Kidney (tissue), 13 donors: ENCODE measurements at regions not wholly inside any gene's neighbourhood (a gene's known extent, or its start where the extent isn't known, plus 50 kb on each side); places are given as distances from the start of the nearest gene placed in this dataset.
"Not testable (repeated sequence)": the region's sequence is repeated elsewhere in the genome, so short reads cannot be mapped to it uniquely, and the experiment has no call there.

Source experiments
- DNase-seq, 5 donors: peaks; one replicate each; pipeline ENCODE4 v3.0.0-alpha.2; 2013 to 2020
- FAIRE-seq: peaks from 2 replicates; lab custom pipeline; 2012; peaks lifted over from hg19 to GRCh38; lab: Jason Lieb, UNC
- H3K27ac ChIP-seq, 2 donors: one replicate each; pipeline ENCODE4 v1.7.0; 2013; ENCODE audit warnings: low read depth in 2 of 2, low read length in 2 of 2, inconsistent platforms in 1 of 2
- H3K27me3 ChIP-seq: one replicate; pipeline ENCODE4 v1.7.1; 2013; ENCODE audit warnings: low read length, inconsistent platforms; ENCODE audit not compliant: control insufficient read depth, insufficient read depth
- H3K36me3 ChIP-seq, 3 donors: one replicate each; pipeline versions ENCODE4 v1.7.0 to v1.7.1; 2013; ENCODE audit warnings: low read length in 3 of 3, control low read depth in 1 of 3, inconsistent platforms in 1 of 3; ENCODE audit not compliant: insufficient read depth in 3 of 3, control insufficient read depth in 2 of 3
- H3K4me1 ChIP-seq, 3 donors: one replicate each; pipeline versions ENCODE4 v1.7.0 to v1.7.1; 2013; ENCODE audit warnings: low read length in 3 of 3, inconsistent platforms in 1 of 3, low read depth in 1 of 3; ENCODE audit not compliant: control insufficient read depth in 2 of 3, insufficient read depth in 2 of 3
- H3K4me3 ChIP-seq, 3 donors: one replicate each; pipeline versions ENCODE4 v1.7.0 to v1.8.1; 2013; ENCODE audit warnings: low read length in 3 of 3, control low read depth in 1 of 3, inconsistent platforms in 1 of 3
- H3K9ac ChIP-seq, 3 donors: one replicate each; pipeline versions ENCODE4 v1.7.0 to v1.7.1; 2013; ENCODE audit warnings: low read length in 3 of 3, control low read depth in 1 of 3, inconsistent platforms in 1 of 3
- H3K9me3 ChIP-seq, 3 donors: one replicate each; pipeline versions ENCODE4 v1.7.0 to v1.7.1; 2013; ENCODE audit warnings: low read length in 3 of 3, control low read depth in 1 of 3, inconsistent platforms in 1 of 3; ENCODE audit not compliant: control insufficient read depth in 2 of 3, insufficient read depth in 1 of 3
- intact Hi-C: fragments of 100-400 bp; cut with DNase I; formaldehyde crosslinking; loops from one replicate; pipeline ENCODE4 v1.11.1; 2022
- TF ChIP-seq, protein P1 (sequence below): IDR thresholded peaks from 3 replicates; pipeline ENCODE4 v1.5.1; 2012; ENCODE audit warnings: mild to moderate bottlenecking, moderate library complexity, borderline replicate concordance; ENCODE audit not compliant: insufficient read depth; ENCODE audit errors: extremely low read depth
- donor health status: control.
- donor health status: control.
- donor health status: control.
- donor health status: control.
- donor health status: control.
- donor health status: DM: yes; HTN: yes; CAD: no.
- donor health status: Normal renal cell carcinoma (clear cell type).

DNA sequence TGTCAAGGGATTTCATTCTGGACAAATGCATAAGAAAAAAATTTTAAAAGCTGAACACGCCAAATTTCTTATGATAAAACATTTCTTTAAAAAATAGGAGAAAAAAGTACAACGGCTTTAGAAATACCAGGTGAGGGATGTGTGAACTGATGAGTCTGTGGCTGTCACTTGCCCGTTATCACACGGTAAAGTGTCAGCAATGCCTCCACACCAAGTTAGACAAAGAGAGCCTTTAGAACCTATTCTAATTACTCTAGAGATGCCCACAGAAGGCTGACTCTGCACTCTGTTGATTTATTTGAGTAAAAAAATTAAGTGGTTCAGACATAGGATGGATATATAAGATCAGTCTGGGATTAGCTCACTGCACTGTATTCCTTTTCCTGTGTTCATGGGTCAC, 523.8 kb downstream of the RNF144A start:
- no peak overlapping the region for H3K9ac ChIP-seq
- TF ChIP-seq, protein P1, sequence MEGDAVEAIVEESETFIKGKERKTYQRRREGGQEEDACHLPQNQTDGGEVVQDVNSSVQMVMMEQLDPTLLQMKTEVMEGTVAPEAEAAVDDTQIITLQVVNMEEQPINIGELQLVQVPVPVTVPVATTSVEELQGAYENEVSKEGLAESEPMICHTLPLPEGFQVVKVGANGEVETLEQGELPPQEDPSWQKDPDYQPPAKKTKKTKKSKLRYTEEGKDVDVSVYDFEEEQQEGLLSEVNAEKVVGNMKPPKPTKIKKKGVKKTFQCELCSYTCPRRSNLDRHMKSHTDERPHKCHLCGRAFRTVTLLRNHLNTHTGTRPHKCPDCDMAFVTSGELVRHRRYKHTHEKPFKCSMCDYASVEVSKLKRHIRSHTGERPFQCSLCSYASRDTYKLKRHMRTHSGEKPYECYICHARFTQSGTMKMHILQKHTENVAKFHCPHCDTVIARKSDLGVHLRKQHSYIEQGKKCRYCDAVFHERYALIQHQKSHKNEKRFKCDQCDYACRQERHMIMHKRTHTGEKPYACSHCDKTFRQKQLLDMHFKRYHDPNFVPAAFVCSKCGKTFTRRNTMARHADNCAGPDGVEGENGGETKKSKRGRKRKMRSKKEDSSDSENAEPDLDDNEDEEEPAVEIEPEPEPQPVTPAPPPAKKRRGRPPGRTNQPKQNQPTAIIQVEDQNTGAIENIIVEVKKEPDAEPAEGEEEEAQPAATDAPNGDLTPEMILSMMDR = no peak
- no peaks in the 10 kb centered on the region for H3K9me3 ChIP-seq
- intact Hi-C loops = no loop called here
- H3K4me3 ChIP-seq = no peak overlapping the region
- no peak for FAIRE-seq
- H3K27ac ChIP-seq = no peak overlapping the region
- H3K4me1 ChIP-seq = no peaks in the 10 kb centered on the region
- no peaks in the 10 kb centered on the region for H3K36me3 ChIP-seq
- no peak for DNase-seq
- H3K27me3 ChIP-seq = no peaks in the 10 kb centered on the region

DNA sequence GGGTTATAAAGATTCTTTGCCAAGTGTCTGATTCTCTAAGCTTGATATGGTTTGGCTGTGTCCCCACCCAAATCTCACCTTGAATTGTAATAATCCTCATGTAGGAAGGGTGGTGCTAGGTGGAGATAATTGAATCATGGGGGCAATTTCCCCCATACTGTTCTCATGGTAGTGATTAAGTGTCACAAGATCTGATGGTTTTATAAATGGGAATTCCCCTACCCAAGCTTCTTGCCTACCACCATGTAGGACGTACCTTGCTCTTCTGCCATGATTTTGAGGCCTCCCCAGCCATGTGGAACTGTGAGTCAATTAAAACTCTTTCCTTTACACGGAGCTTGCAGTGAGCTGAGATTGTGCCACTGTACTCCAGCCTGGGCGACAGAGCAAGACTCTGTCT, 524.6 kb downstream of the RNF144A start:
- H3K27me3 ChIP-seq, FAIRE-seq, H3K4me3 ChIP-seq, H3K4me1 ChIP-seq, H3K36me3 ChIP-seq, DNase-seq, H3K27ac ChIP-seq, H3K9ac ChIP-seq, intact Hi-C loops, H3K9me3 ChIP-seq: not testable (repeated sequence)

DNA sequence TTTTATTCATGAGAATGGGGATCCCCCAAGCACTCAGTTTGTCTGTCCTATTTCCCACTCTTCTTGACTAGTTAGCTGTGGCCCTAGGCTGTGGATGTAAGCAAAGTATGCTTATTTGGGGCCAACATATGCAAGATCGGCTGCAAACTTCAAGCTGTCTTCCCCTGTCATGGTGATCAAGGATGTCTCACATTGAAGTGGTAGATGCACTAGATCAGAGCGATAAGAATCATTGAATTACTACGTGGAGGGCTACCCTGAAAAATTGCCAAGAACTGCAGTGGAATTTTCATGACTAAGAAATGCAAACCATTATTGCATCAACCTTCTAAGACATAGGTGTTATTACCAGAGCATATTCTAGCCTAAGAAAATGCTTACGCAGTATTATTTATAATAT, 527.4 kb downstream of the RNF144A start:
- H3K9ac ChIP-seq = no peak overlapping the region
- TF ChIP-seq, protein P1 = no peak
- DNase-seq (no peak), FAIRE-seq (no peak)
- H3K27me3 ChIP-seq = no peaks in the 10 kb centered on the region
- H3K36me3 ChIP-seq = no peaks in the 10 kb centered on the region
- H3K9me3 ChIP-seq = no peaks in the 10 kb centered on the region
- intact Hi-C loops = no loop called here
- no peak overlapping the region for H3K4me3 ChIP-seq
- no peaks in the 10 kb centered on the region for H3K4me1 ChIP-seq
- no peak overlapping the region for H3K27ac ChIP-seq

DNA sequence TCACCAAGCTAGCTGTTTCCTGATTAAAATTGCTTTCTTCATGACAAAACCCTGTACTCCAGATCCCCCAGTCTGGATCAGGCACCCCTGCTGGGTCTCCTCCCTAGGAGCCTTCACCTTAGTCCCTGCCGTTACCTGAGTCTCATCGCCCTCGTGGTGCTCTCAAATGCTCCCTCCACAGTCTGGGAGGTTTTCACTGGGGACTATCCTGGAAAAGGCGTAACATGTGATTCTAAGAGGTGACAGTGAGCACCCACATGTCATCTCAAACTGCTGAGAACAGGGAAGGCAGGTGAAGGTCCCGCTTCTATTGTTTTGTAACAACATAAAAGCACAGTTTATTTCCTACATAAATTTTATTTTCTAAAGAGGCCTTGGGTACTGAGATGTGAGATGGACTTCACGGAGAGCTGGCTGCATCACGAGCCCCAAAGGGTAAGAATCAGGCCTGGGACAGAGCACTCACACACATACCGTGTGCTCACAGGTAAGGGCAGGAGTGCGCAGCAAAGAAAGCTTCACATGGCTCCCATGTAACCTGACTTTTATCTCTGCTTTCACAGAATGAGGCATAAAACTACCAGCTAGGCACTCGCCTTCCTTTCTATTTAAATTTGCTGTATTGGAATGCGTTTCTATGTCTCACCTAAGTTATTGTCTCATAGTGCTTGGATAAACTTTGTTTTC, 531.5 kb downstream of the RNF144A start:
- DNase-seq = no peak
- Histone ChIP-seq H3K4me1 (no peaks in the 10 kb centered on the region), H3K9me3 (no peaks in the 10 kb centered on the region), H3K27ac (no peak overlapping the region), H3K9ac (no peak overlapping the region), H3K36me3 (no peaks in the 10 kb centered on the region), H3K4me3 (no peak overlapping the region), H3K27me3 (no peaks in the 10 kb centered on the region)
- TF ChIP-seq, protein P1 = no peak
- FAIRE-seq = no peak
- intact Hi-C loops = no loop called here
